HG03439 (cell line): ENCODE measurements at regions not wholly inside any gene's neighbourhood (a gene's known extent, or its start where the extent isn't known, plus 50 kb on each side); places are given as distances from the start of the nearest gene placed in this dataset.
"Not testable (repeated sequence)": the region's sequence is repeated elsewhere in the genome, so short reads cannot be mapped to it uniquely, and the experiment has no call there.

Source experiments
- ATAC-seq: cut with Tn5 transposase; IDR thresholded peaks from one replicate; pipeline ENCODE4 v1.9.1; 2021; ENCODE audit warnings: mild to moderate bottlenecking, moderate library complexity; ENCODE audit not compliant: unreplicated experiment

GRCh38 chr15:69668039-69668705 is 215.6 kb downstream of the RPLP1 start:
- no peak for ATAC-seq

- ATAC-seq, result peak; percentile 56
Observed at GRCh38 chr15:69668963-69669362, 216.3 kb downstream of the RPLP1 start.

- no peak for ATAC-seq
Observed at GRCh38 chr15:69669446-69669845, 216.8 kb downstream of the RPLP1 start.

- no peak for ATAC-seq
Observed at GRCh38 chr15:69673291-69673881, 220.8 kb downstream of the RPLP1 start.

GRCh38 chr15:69675731-69676130 is 223.1 kb downstream of the RPLP1 start:
- ATAC-seq, result no peak

- ATAC-seq, result no peak
Observed at GRCh38 chr15:69677403-69677802, 224.8 kb downstream of the RPLP1 start.

- peak; percentile 91 for ATAC-seq
Observed at GRCh38 chr15:69679623-69680228, 227.1 kb downstream of the RPLP1 start.

- not testable (repeated sequence) for ATAC-seq
Observed at GRCh38 chr15:69684823-69685222, 232.2 kb downstream of the RPLP1 start.

- no peak for ATAC-seq
Observed at GRCh38 chr15:69685512-69686452, 233.2 kb downstream of the RPLP1 start.

GRCh38 chr15:69686626-69687025 is 234.0 kb downstream of the RPLP1 start:
- ATAC-seq, result no peak

GRCh38 chr15:69689133-69689532 is 236.5 kb downstream of the RPLP1 start:
- no peak for ATAC-seq

GRCh38 chr15:69691307-69692015 is 238.8 kb downstream of the RPLP1 start:
- no peak for ATAC-seq

- ATAC-seq, result no peak
Observed at GRCh38 chr15:69692342-69692741, 239.7 kb downstream of the RPLP1 start.

- ATAC-seq, result no peak
Observed at GRCh38 chr15:69693059-69693458, 240.4 kb downstream of the RPLP1 start.

- ATAC-seq, result no peak
Observed at GRCh38 chr15:69696946-69697345, 244.3 kb downstream of the RPLP1 start.

- no peak for ATAC-seq
Observed at GRCh38 chr15:69697916-69698315, 245.3 kb downstream of the RPLP1 start.

- ATAC-seq, result no peak
Observed at GRCh38 chr15:69699096-69699495, 246.5 kb downstream of the RPLP1 start.

- no peak for ATAC-seq
Observed at GRCh38 chr15:69700380-69700779, 247.8 kb downstream of the RPLP1 start.

- no peak for ATAC-seq
Observed at GRCh38 chr15:69701198-69701597, 248.6 kb downstream of the RPLP1 start.

- ATAC-seq, result no peak
Observed at GRCh38 chr15:69703532-69704187, 251.0 kb downstream of the RPLP1 start.
